Uterus (tissue), 3 donors: ENCODE measurements at regions not wholly inside any gene's neighbourhood (a gene's known extent, or its start where the extent isn't known, plus 50 kb on each side); places are given as distances from the start of the nearest gene placed in this dataset.

ENCODE experiments used
- DNase-seq, 2 donors: peaks; one replicate each; pipeline ENCODE4 v3.0.0-alpha.2; 2019 to 2020
- H3K27ac ChIP-seq, 2 donors: fragments of 200-600 bp; sonication (generic); 1 replicate in 1 of 2; 2 replicates in 1 of 2; pipeline ENCODE4 v1.5.1; 2016 to 2018
- H3K27me3 ChIP-seq, 2 donors: fragments of 200-600 bp; sonication (generic); one replicate each; pipeline ENCODE4 v1.5.1; 2018 to 2019; ENCODE audit warnings: control low read depth in 1 of 2
- H3K36me3 ChIP-seq, 2 donors: fragments of 200-600 bp; sonication (generic); one replicate each; pipeline ENCODE4 v1.5.1; 2019; ENCODE audit warnings: control low read depth in 1 of 2
- H3K4me1 ChIP-seq, 2 donors: fragments of 200-600 bp; sonication (generic); one replicate each; pipeline ENCODE4 v1.5.1; 2018 to 2019; ENCODE audit warnings: control low read depth in 1 of 2
- H3K4me3 ChIP-seq, 2 donors: fragments of 200-600 bp; sonication (generic); 1 replicate in 1 of 2; 2 replicates in 1 of 2; pipeline ENCODE4 v1.5.1; 2018 to 2019; ENCODE audit warnings: mild to moderate bottlenecking in 1 of 2
- H3K9me3 ChIP-seq, 2 donors: fragments of 200-600 bp; sonication (generic); one replicate each; pipeline ENCODE4 v1.5.1; 2019; ENCODE audit warnings: control low read depth in 1 of 2
- CTCF ChIP-seq, 4 experiments: fragments of 200-600 bp in 2 of 4; fragments of 450-650 bp in 2 of 4; sonication (generic) in 2 of 4; IDR thresholded peaks; one replicate each; pipeline ENCODE4 v1.5.1; 2016 to 2019; ENCODE audit warnings: antibody characterized with exemption in 4 of 4, mild to moderate bottlenecking in 2 of 4, moderate library complexity in 1 of 4
- POLR2A ChIP-seq, 2 donors: fragments of 450-650 bp; IDR thresholded peaks; one replicate each; pipeline ENCODE4 v1.6.1; 2016; ENCODE audit warnings: antibody characterized with exemption in 2 of 2, mild to moderate bottlenecking in 1 of 2, moderate library complexity in 1 of 2
- intact Hi-C: fragments of 100-400 bp; cut with DNase I; formaldehyde crosslinking; loops from one replicate; pipeline ENCODE4 v1.15.1; 2023; ENCODE audit warnings: low total_unique reads
- donor health status: DM: yes; HTN: yes; CAD: no.

- H3K27ac ChIP-seq, result no peak overlapping the region
- no peak for TF ChIP-seq CTCF (IDR thresholded peaks at IDR 0.05)
- TF ChIP-seq POLR2A (IDR thresholded peaks at IDR 0.05), result no peak
- H3K4me1 ChIP-seq, result no peaks in the 10 kb centered on the region
- intact Hi-C loops, result no loop called here
- H3K4me3 ChIP-seq, result no peak overlapping the region
- DNase-seq, result no peak
- no peaks in the 10 kb centered on the region for H3K27me3 ChIP-seq
- no peaks in the 10 kb centered on the region for H3K36me3 ChIP-seq
- H3K9me3 ChIP-seq, result no peaks in the 10 kb centered on the region
These were observed 324.1 kb downstream of the CDH10 start for GRCh38 chr5:24320643-24321042.

GRCh38 chr5:24325306-24325832 lies 319.4 kb downstream of the CDH10 start:
- no peaks in the 10 kb centered on the region for H3K4me1 ChIP-seq
- no peaks in the 10 kb centered on the region for H3K9me3 ChIP-seq
- H3K36me3 ChIP-seq, result no peaks in the 10 kb centered on the region
- H3K27ac ChIP-seq, result no peak overlapping the region
- TF ChIP-seq POLR2A (IDR thresholded peaks at IDR 0.05) (no peak), CTCF (IDR thresholded peaks at IDR 0.05) (no peak)
- H3K4me3 ChIP-seq, result no peak overlapping the region
- H3K27me3 ChIP-seq, result no peaks in the 10 kb centered on the region
- intact Hi-C loops, result no loop called here
- no peak for DNase-seq

- Histone ChIP-seq H3K9me3 (no peaks in the 10 kb centered on the region), H3K4me1 (no peaks in the 10 kb centered on the region), H3K36me3 (no peaks in the 10 kb centered on the region), H3K27ac (no peak overlapping the region), H3K27me3 (no peaks in the 10 kb centered on the region), H3K4me3 (no peak overlapping the region)
- DNase-seq, result no peak
- TF ChIP-seq CTCF (IDR thresholded peaks at IDR 0.05) (no peak), POLR2A (IDR thresholded peaks at IDR 0.05) (no peak)
- intact Hi-C loops, result no loop called here
These were observed 313.2 kb downstream of the CDH10 start for GRCh38 chr5:24331531-24331930.

GRCh38 chr5:24347158-24347557 lies 297.6 kb downstream of the CDH10 start:
- no peaks in the 10 kb centered on the region for H3K36me3 ChIP-seq
- H3K9me3 ChIP-seq, result no peaks in the 10 kb centered on the region
- TF ChIP-seq POLR2A (IDR thresholded peaks at IDR 0.05) (no peak), CTCF (IDR thresholded peaks at IDR 0.05) (no peak)
- no peaks in the 10 kb centered on the region for H3K4me1 ChIP-seq
- no peak overlapping the region for H3K27ac ChIP-seq
- intact Hi-C loops, result no loop called here
- no peak overlapping the region for H3K4me3 ChIP-seq
- no peaks in the 10 kb centered on the region for H3K27me3 ChIP-seq
- no peak for DNase-seq

GRCh38 chr5:24351285-24351684 lies 293.5 kb downstream of the CDH10 start:
- Histone ChIP-seq H3K36me3 (no peaks in the 10 kb centered on the region), H3K4me3 (no peak overlapping the region), H3K27ac (no peak overlapping the region), H3K9me3 (no peaks in the 10 kb centered on the region), H3K27me3 (no peaks in the 10 kb centered on the region), H3K4me1 (no peaks in the 10 kb centered on the region)
- no peak for DNase-seq
- intact Hi-C loops, result no loop called here
- TF ChIP-seq POLR2A (IDR thresholded peaks at IDR 0.05) (no peak), CTCF (IDR thresholded peaks at IDR 0.05) (no peak)
